ENCODE measurements at regions not wholly inside any gene's neighbourhood (a gene's known extent, or its start where the extent isn't known, plus 50 kb on each side); places are given as distances from the start of the nearest gene placed in this dataset.

DNA sequence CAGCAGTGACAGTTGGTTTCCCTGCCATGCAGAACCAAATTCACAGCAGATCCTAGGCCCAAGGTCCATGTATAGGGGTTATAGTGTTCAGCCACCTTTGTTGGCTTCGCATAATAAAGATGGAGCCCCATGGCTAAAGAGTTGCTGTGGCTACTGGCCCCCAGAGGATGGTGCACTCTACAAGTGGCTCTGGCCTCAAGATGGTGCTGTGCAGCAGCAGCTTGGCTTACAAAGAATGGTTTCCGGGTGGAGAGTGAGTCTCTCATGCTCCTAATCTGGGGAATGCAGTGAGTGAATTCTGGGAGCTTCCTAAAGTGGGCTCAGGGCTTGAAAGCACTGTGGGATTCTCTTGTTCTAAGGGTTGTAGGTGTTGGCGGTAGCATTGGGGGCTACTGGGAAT lies 1199.7 kb downstream of the CNTNAP5 start:
- Histone ChIP-seq H3K4me1 (ENCODE audit: insufficient read depth) (no peaks in the 10 kb centered on the region), H2AFZ (0 out of 2 replicates have a peak overlapping the region, but pooled peaks have one; percentile 33), H3K9me2 (ENCODE audit: insufficient read depth) (0 out of 2 replicates have a peak, but pooled peaks cover 4% of the 10 kb centered on the region), H3K27ac (ENCODE audit: low read depth) (no peak overlapping the region), H3K79me2 (replicated peaks; ENCODE audit: insufficient read depth) (no peaks in the 10 kb centered on the region), H3K27me3 (ENCODE audit: insufficient read depth) (no peaks in the 10 kb centered on the region), H3F3A (replicated peaks; ENCODE audit: low read depth) (no peaks in the 10 kb centered on the region), H3K4me3 (no peak overlapping the region), H4K20me1 (replicated peaks; ENCODE audit: insufficient read depth) (no peaks in the 10 kb centered on the region), H3K4me2 (no peak overlapping the region), H3K36me3 (ENCODE audit: insufficient read depth) (peaks cover 4% of the 10 kb centered on the region; the same call in 1 of the 2 replicates)
- ATAC-seq (peak; percentile 79), DNase-seq (ENCODE audit: low spot score) (peak; percentile 33)
- Mint-ChIP-seq H3K4me1 (peaks cover 2% of the 10 kb centered on the region; the same call in 1 of the 3 replicates), H3K36me3 (ENCODE audit: low read depth) (peaks cover 28% of the 10 kb centered on the region), H3K4me3 (no peak overlapping the region), H3K27ac (no peak overlapping the region), H3K27me3 (ENCODE audit: insufficient read depth, low read depth, poor library complexity) (no peaks in the 10 kb centered on the region), H3K9me3 (peaks cover 27% of the 10 kb centered on the region)
- TF ChIP-seq, protein P1, sequence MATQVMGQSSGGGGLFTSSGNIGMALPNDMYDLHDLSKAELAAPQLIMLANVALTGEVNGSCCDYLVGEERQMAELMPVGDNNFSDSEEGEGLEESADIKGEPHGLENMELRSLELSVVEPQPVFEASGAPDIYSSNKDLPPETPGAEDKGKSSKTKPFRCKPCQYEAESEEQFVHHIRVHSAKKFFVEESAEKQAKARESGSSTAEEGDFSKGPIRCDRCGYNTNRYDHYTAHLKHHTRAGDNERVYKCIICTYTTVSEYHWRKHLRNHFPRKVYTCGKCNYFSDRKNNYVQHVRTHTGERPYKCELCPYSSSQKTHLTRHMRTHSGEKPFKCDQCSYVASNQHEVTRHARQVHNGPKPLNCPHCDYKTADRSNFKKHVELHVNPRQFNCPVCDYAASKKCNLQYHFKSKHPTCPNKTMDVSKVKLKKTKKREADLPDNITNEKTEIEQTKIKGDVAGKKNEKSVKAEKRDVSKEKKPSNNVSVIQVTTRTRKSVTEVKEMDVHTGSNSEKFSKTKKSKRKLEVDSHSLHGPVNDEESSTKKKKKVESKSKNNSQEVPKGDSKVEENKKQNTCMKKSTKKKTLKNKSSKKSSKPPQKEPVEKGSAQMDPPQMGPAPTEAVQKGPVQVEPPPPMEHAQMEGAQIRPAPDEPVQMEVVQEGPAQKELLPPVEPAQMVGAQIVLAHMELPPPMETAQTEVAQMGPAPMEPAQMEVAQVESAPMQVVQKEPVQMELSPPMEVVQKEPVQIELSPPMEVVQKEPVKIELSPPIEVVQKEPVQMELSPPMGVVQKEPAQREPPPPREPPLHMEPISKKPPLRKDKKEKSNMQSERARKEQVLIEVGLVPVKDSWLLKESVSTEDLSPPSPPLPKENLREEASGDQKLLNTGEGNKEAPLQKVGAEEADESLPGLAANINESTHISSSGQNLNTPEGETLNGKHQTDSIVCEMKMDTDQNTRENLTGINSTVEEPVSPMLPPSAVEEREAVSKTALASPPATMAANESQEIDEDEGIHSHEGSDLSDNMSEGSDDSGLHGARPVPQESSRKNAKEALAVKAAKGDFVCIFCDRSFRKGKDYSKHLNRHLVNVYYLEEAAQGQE (IDR thresholded peaks at IDR 0.05; ENCODE audit: unreplicated experiment), result no peak
- peak; percentile 27 to 68; a peak in 2 of 4 replicates for TF ChIP-seq CTCF (conservative IDR thresholded peaks at IDR 0.05; ENCODE audit: low read depth in 2 of 2)

DNA sequence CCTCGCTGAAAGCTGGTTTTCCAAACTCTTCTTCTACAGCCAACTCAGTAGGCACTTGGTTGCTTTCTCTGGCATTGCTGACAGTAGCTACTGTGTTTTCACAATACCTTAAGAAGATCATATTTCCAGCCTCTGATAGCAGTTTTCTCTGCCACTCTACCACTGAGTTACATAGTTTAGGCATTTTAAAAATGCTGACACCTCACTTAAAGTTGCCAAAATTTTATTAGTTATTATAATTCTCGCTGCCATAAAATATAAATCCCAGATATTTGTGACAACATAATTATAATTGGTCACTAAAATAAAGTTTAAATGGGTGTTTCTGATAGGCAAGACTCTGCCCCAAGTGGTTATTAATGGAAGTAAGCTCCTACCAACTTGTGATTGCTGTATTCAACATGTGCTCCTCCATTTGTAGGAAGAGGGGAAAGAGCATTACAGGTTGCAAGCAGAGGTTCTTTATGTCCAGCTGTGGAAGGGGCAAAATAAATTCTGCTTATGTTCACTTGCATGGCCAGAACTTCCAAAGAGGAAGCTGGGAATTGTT lies 1202.8 kb downstream of the CNTNAP5 start:
- ATAC-seq, result peak; percentile 51; the same call in 2 of the 3 replicates
- Mint-ChIP-seq H3K27me3 (ENCODE audit: insufficient read depth, low read depth, poor library complexity) (no peaks in the 10 kb centered on the region), H3K27ac (no peak overlapping the region), H3K9me3 (peaks cover 4% of the 10 kb centered on the region), H3K4me3 (no peak overlapping the region), H3K4me1 (peaks cover 2% of the 10 kb centered on the region; the same call in 1 of the 3 replicates), H3K36me3 (ENCODE audit: low read depth) (peaks cover 4% of the 10 kb centered on the region)
- Histone ChIP-seq H3F3A (replicated peaks; ENCODE audit: low read depth) (no peaks in the 10 kb centered on the region), H3K4me2 (no peak overlapping the region), H3K36me3 (ENCODE audit: insufficient read depth) (peaks cover 4% of the 10 kb centered on the region; the same call in 1 of the 2 replicates), H2AFZ (no peak overlapping the region), H3K27ac (ENCODE audit: low read depth) (no peak overlapping the region), H3K27me3 (ENCODE audit: insufficient read depth) (no peaks in the 10 kb centered on the region), H3K79me2 (replicated peaks; ENCODE audit: insufficient read depth) (no peaks in the 10 kb centered on the region), H3K4me1 (ENCODE audit: insufficient read depth) (no peaks in the 10 kb centered on the region), H3K4me3 (no peak overlapping the region), H3K9me2 (ENCODE audit: insufficient read depth) (no peaks in the 10 kb centered on the region), H4K20me1 (replicated peaks; ENCODE audit: insufficient read depth) (no peaks in the 10 kb centered on the region)
- peak; percentile 50 for DNase-seq (ENCODE audit: low spot score)
- TF ChIP-seq CTCF (conservative IDR thresholded peaks at IDR 0.05; ENCODE audit: low read depth in 2 of 2), result peak; percentile 36 to 52; a peak in 3 of 4 replicates
- no peak for TF ChIP-seq NANOG (IDR thresholded peaks at IDR 0.05; ENCODE audit: borderline replicate concordance)
- no peak for TF ChIP-seq EZH2 (IDR thresholded peaks at IDR 0.05; ENCODE audit: low read depth, unreplicated experiment)
- TF ChIP-seq, protein P2, sequence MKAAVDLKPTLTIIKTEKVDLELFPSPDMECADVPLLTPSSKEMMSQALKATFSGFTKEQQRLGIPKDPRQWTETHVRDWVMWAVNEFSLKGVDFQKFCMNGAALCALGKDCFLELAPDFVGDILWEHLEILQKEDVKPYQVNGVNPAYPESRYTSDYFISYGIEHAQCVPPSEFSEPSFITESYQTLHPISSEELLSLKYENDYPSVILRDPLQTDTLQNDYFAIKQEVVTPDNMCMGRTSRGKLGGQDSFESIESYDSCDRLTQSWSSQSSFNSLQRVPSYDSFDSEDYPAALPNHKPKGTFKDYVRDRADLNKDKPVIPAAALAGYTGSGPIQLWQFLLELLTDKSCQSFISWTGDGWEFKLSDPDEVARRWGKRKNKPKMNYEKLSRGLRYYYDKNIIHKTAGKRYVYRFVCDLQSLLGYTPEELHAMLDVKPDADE (IDR thresholded peaks at IDR 0.05), result no peak
- no peak for TF ChIP-seq POLR2AphosphoS5 (IDR thresholded peaks at IDR 0.05; ENCODE audit: low read depth)
